Memory B cell (primary cell): ENCODE measurements at regions not wholly inside any gene's neighbourhood (a gene's known extent, or its start where the extent isn't known, plus 50 kb on each side); places are given as distances from the start of the nearest gene placed in this dataset.

Experiments used
- ATAC-seq: fragments of 150-1000 bp; cut with Tn5 transposase; 2 replicates; pipeline ENCODE4 v1.10.0; 2021; ENCODE audit warnings: low read depth, mild to moderate bottlenecking, moderate library complexity
- DNase-seq, 2 donors: peaks; one replicate each; pipeline ENCODE4 v3.0.0; 2022; ENCODE audit warnings: low spot score in 2 of 2
- H3K27ac Mint-ChIP-seq: one replicate; pipeline ENCODE4 v1.8.0; 2022; ENCODE audit warnings: mild to moderate bottlenecking, moderate library complexity, mixed read lengths
- H3K27me3 Mint-ChIP-seq: one replicate; pipeline ENCODE4 v1.8.0; 2022; ENCODE audit warnings: mixed read lengths
- H3K36me3 Mint-ChIP-seq: one replicate; pipeline ENCODE4 v1.8.0; 2022; ENCODE audit warnings: mild to moderate bottlenecking, mixed read lengths
- H3K4me1 Mint-ChIP-seq: one replicate; pipeline ENCODE4 v1.8.0; 2022; ENCODE audit warnings: mixed read lengths
- H3K4me3 Mint-ChIP-seq: one replicate; pipeline ENCODE4 v1.8.0; 2022; ENCODE audit warnings: mild to moderate bottlenecking, moderate library complexity, mixed read lengths
- H3K9me3 Mint-ChIP-seq: one replicate; pipeline ENCODE4 v1.8.0; 2022; ENCODE audit warnings: mixed read lengths

- no peak overlapping the region for H3K27ac Mint-ChIP-seq
- DNase-seq (no peak), ATAC-seq (no peak)
- no peaks in the 10 kb centered on the region for H3K27me3 Mint-ChIP-seq
- H3K4me1 Mint-ChIP-seq = no peaks in the 10 kb centered on the region
- H3K4me3 Mint-ChIP-seq = no peak overlapping the region
- H3K9me3 Mint-ChIP-seq = no peaks in the 10 kb centered on the region
- no peaks in the 10 kb centered on the region for H3K36me3 Mint-ChIP-seq
Measured at GRCh38 chr10:53269482-53269881, 496.9 kb upstream of the MBL2 start.

GRCh38 chr10:53260213-53260612 lies 487.6 kb upstream of the MBL2 start:
- Mint-ChIP-seq H3K4me3 (no peak overlapping the region), H3K27me3 (no peaks in the 10 kb centered on the region), H3K27ac (no peak overlapping the region), H3K36me3 (no peaks in the 10 kb centered on the region), H3K4me1 (no peaks in the 10 kb centered on the region), H3K9me3 (no peaks in the 10 kb centered on the region)
- ATAC-seq = no peak
- no peak for DNase-seq

GRCh38 chr10:53256623-53257022 lies 484.0 kb upstream of the MBL2 start:
- H3K4me3 Mint-ChIP-seq = no peak overlapping the region
- H3K27ac Mint-ChIP-seq = no peak overlapping the region
- no peak for DNase-seq
- ATAC-seq = no peak
- peaks cover 4% of the 10 kb centered on the region for H3K9me3 Mint-ChIP-seq
- no peaks in the 10 kb centered on the region for H3K4me1 Mint-ChIP-seq
- no peaks in the 10 kb centered on the region for H3K36me3 Mint-ChIP-seq
- no peaks in the 10 kb centered on the region for H3K27me3 Mint-ChIP-seq

GRCh38 chr10:53255661-53256205 lies 483.1 kb upstream of the MBL2 start:
- no peak for DNase-seq
- no peak for ATAC-seq
- no peaks in the 10 kb centered on the region for H3K36me3 Mint-ChIP-seq
- peaks cover 4% of the 10 kb centered on the region for H3K9me3 Mint-ChIP-seq
- H3K4me3 Mint-ChIP-seq = no peak overlapping the region
- H3K27me3 Mint-ChIP-seq = no peaks in the 10 kb centered on the region
- no peak overlapping the region for H3K27ac Mint-ChIP-seq
- H3K4me1 Mint-ChIP-seq = no peaks in the 10 kb centered on the region

DNA sequence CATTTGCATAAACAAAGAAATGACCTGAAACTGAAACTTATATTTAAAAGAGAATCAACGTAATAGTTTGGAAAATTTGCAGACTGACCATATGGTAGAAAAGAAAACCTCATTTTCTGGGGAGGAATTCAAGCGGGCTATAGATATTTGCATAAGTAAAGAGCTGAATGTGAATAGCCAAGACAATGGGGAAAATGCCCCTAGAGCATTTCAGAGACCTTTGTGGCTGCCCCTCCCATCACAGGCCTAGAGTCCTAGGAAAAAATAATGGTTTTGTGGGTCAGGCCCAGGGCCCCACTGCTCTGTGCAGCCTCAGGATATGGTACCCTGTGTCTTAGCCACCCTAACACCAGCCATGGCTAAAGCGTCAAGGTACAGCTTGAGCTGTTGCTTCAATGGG lies 480.6 kb upstream of the MBL2 start:
- no peaks in the 10 kb centered on the region for H3K36me3 Mint-ChIP-seq

GRCh38 chr10:53239873-53240272 lies 467.3 kb upstream of the MBL2 start:
- H3K4me3 Mint-ChIP-seq = no peak overlapping the region
- H3K27ac Mint-ChIP-seq = no peak overlapping the region

More for the DNA sequence above, 480.6 kb upstream of the MBL2 start:
- Mint-ChIP-seq H3K27ac (no peak overlapping the region), H3K9me3 (peaks cover 7% of the 10 kb centered on the region), H3K4me1 (no peaks in the 10 kb centered on the region), H3K27me3 (no peaks in the 10 kb centered on the region), H3K4me3 (no peak overlapping the region)
- ATAC-seq (no peak), DNase-seq (no peak)

GRCh38 chr10:53236941-53237340 lies 464.4 kb upstream of the MBL2 start:
- H3K4me1 Mint-ChIP-seq = no peaks in the 10 kb centered on the region
- no peaks in the 10 kb centered on the region for H3K36me3 Mint-ChIP-seq
- H3K4me3 Mint-ChIP-seq = no peak overlapping the region
- peaks cover 2% of the 10 kb centered on the region for H3K9me3 Mint-ChIP-seq
- H3K27ac Mint-ChIP-seq = no peak overlapping the region
- no peak for DNase-seq
- H3K27me3 Mint-ChIP-seq = no peaks in the 10 kb centered on the region
- ATAC-seq = no peak

More at GRCh38 chr10:53239873-53240272, 467.3 kb upstream of the MBL2 start:
- Mint-ChIP-seq H3K27me3 (no peaks in the 10 kb centered on the region), H3K36me3 (no peaks in the 10 kb centered on the region), H3K9me3 (peaks cover 2% of the 10 kb centered on the region), H3K4me1 (no peaks in the 10 kb centered on the region)
- no peak for ATAC-seq
- DNase-seq = no peak

DNA sequence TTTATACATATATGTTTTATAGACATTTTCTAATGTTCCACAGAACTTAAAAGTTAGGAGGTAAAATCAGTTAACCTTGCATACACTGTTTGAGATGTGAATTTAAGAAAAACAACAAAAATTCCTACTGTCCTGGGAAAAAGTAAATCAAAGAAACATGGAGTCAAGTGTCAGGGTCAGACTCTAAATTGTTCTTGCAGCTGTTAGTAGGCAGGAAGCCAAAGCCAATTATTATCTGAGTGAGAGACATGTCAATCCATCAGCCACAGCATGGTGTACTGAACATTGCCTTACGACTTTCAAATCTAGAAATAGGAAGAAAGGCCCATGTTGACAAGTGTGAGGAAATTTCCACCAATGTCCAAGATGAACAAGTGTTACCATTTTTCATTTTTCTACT lies 461.2 kb upstream of the MBL2 start:
- Mint-ChIP-seq H3K36me3 (no peaks in the 10 kb centered on the region), H3K9me3 (peaks cover 8% of the 10 kb centered on the region), H3K4me1 (no peaks in the 10 kb centered on the region), H3K27ac (no peak overlapping the region), H3K27me3 (no peaks in the 10 kb centered on the region), H3K4me3 (no peak overlapping the region)
- DNase-seq (no peak), ATAC-seq (no peak)

DNA sequence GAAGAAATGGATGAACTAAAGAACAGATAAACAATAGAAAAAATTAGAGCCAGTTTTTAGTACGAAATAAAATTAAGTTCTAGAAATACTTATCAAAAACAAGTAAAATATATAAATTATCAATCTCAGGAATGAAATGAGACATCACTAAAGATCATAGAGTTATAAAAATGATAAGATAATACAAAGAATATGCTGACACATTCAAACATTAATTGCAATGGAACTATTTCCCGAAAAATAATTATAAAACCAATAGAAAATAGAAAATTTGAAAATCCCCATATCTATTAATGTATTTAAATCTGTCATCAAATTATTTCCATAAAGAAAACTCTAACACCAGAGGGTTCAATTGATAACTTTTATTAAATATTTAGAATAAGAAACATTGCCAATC lies 458.1 kb upstream of the MBL2 start:
- Mint-ChIP-seq H3K4me1 (no peaks in the 10 kb centered on the region), H3K4me3 (no peak overlapping the region), H3K36me3 (no peaks in the 10 kb centered on the region), H3K27ac (no peak overlapping the region), H3K9me3 (peaks cover 14% of the 10 kb centered on the region), H3K27me3 (no peaks in the 10 kb centered on the region)
- ATAC-seq = no peak
- no peak for DNase-seq

GRCh38 chr10:53223851-53224250 lies 451.3 kb upstream of the MBL2 start:
- Mint-ChIP-seq H3K9me3 (peaks cover 6% of the 10 kb centered on the region), H3K4me1 (no peaks in the 10 kb centered on the region), H3K27me3 (no peaks in the 10 kb centered on the region), H3K27ac (no peak overlapping the region), H3K4me3 (no peak overlapping the region), H3K36me3 (no peaks in the 10 kb centered on the region)
- DNase-seq (no peak), ATAC-seq (no peak)

GRCh38 chr10:53222806-53223205 lies 450.2 kb upstream of the MBL2 start:
- H3K4me1 Mint-ChIP-seq = no peaks in the 10 kb centered on the region
- H3K27ac Mint-ChIP-seq = no peak overlapping the region
- no peak for DNase-seq
- H3K27me3 Mint-ChIP-seq = no peaks in the 10 kb centered on the region
- H3K9me3 Mint-ChIP-seq = peaks cover 4% of the 10 kb centered on the region
- no peak for ATAC-seq
- no peaks in the 10 kb centered on the region for H3K36me3 Mint-ChIP-seq
- H3K4me3 Mint-ChIP-seq = no peak overlapping the region

- no peaks in the 10 kb centered on the region for H3K36me3 Mint-ChIP-seq
- DNase-seq (no peak), ATAC-seq (no peak)
- no peaks in the 10 kb centered on the region for H3K27me3 Mint-ChIP-seq
- H3K4me1 Mint-ChIP-seq = no peaks in the 10 kb centered on the region
- no peak overlapping the region for H3K4me3 Mint-ChIP-seq
- H3K27ac Mint-ChIP-seq = no peak overlapping the region
- H3K9me3 Mint-ChIP-seq = no peaks in the 10 kb centered on the region
Measured at GRCh38 chr10:53209944-53210611, 437.5 kb upstream of the MBL2 start.

DNA sequence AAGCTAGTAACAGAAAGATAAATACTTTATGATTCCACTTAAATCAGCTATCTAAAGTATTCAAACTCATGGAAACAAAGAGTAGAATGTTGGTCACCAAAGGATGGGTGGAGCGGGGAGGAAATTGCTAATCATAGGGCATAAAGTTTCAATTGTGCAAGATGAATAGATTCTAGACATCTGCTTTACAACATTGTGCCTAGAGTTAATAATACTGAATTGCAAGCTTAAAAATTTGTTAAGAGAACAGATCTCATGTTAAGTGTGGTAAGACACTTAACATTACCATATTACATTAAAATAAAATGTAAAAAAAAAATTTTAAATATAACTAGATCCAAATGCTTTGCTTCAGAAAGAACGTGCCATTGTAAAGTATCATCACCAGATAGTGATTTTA lies 411.1 kb upstream of the MBL2 start:
- Mint-ChIP-seq H3K4me1 (no peaks in the 10 kb centered on the region), H3K9me3 (peaks cover 12% of the 10 kb centered on the region), H3K4me3 (no peak overlapping the region), H3K27ac (no peak overlapping the region), H3K27me3 (no peaks in the 10 kb centered on the region), H3K36me3 (no peaks in the 10 kb centered on the region)
- DNase-seq = no peak
- no peak for ATAC-seq

DNA sequence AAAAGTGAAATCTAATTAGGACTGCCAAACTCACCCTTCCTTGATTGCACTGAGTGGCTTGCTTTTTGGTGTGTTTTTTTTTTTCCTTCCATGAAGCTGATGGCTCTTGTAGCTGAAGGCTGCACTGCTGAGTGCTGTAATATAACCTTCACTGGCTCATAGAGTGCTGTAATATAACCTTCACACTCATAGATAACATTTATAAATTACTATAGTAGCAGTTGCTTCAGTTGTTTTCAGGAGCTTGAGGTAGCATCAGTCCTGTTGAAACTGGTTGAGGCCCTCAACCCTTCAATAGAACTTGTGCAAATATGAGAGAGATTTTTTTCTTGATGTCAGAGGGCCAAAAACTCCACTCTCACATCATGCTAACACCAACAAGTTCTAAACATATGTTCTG lies 404.9 kb upstream of the MBL2 start:
- no peak for ATAC-seq
- DNase-seq = no peak

GRCh38 chr10:53166325-53166724 lies 393.7 kb upstream of the MBL2 start:
- no peak for DNase-seq
- no peak overlapping the region for H3K4me3 Mint-ChIP-seq
- H3K9me3 Mint-ChIP-seq = peaks cover 3% of the 10 kb centered on the region
- no peaks in the 10 kb centered on the region for H3K27me3 Mint-ChIP-seq
- H3K27ac Mint-ChIP-seq = no peak overlapping the region
- H3K4me1 Mint-ChIP-seq = no peaks in the 10 kb centered on the region
- no peak for ATAC-seq
- no peaks in the 10 kb centered on the region for H3K36me3 Mint-ChIP-seq

More for the DNA sequence above, 404.9 kb upstream of the MBL2 start:
- H3K4me3 Mint-ChIP-seq = no peak overlapping the region
- no peaks in the 10 kb centered on the region for H3K4me1 Mint-ChIP-seq
- H3K36me3 Mint-ChIP-seq = no peaks in the 10 kb centered on the region
- H3K9me3 Mint-ChIP-seq = peaks cover 2% of the 10 kb centered on the region
- H3K27me3 Mint-ChIP-seq = no peaks in the 10 kb centered on the region
- H3K27ac Mint-ChIP-seq = no peak overlapping the region
